ENCODE measurements at regions not wholly inside any gene's neighbourhood (a gene's known extent, or its start where the extent isn't known, plus 50 kb on each side); places are given as distances from the start of the nearest gene placed in this dataset.

DNA sequence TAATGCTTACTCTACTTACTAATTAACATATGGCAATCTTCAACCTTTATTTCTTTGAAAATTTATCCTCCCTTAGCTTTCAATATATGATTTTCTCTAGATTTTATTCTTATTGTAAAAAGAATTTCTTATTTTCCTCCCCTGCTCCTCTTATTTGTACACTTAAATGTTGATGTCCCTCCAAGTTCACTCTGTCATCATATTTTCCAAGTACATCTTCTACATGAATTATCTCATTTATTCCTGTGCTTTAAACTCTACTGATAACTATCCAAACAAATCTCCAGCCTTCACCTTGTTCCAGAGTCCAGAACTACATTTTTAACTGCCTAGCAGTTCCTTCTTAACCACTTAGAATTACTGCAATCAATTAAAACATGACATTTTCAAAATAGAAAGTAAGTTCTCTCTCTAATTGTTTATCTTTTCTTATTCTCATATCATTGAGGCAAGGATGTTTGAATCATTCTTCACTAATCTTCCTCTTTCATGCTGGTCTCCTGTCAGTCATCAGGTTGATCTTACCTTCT is 261.6 kb upstream of the FAR2 start:
- H3K36me3 ChIP-seq: no peaks in the 10 kb centered on the region
- H3K4me1 ChIP-seq: no peaks in the 10 kb centered on the region
- H3K4me3 ChIP-seq: no peak overlapping the region
- H3K27me3 ChIP-seq: no peaks in the 10 kb centered on the region
- H3K9me3 ChIP-seq: no peaks in the 10 kb centered on the region
- DNase-seq (ENCODE audit: low spot score in 2 of 2): no peak
- H3K27ac ChIP-seq: no peak overlapping the region
- intact Hi-C loops (cut with DNase I; ENCODE audit: low total_unique reads): no loop called here
- TF ChIP-seq POLR2AphosphoS5 (IDR thresholded peaks at IDR 0.05) (no peak), POLR2A (IDR thresholded peaks at IDR 0.05) (no peak)
- TF ChIP-seq, protein P1, sequence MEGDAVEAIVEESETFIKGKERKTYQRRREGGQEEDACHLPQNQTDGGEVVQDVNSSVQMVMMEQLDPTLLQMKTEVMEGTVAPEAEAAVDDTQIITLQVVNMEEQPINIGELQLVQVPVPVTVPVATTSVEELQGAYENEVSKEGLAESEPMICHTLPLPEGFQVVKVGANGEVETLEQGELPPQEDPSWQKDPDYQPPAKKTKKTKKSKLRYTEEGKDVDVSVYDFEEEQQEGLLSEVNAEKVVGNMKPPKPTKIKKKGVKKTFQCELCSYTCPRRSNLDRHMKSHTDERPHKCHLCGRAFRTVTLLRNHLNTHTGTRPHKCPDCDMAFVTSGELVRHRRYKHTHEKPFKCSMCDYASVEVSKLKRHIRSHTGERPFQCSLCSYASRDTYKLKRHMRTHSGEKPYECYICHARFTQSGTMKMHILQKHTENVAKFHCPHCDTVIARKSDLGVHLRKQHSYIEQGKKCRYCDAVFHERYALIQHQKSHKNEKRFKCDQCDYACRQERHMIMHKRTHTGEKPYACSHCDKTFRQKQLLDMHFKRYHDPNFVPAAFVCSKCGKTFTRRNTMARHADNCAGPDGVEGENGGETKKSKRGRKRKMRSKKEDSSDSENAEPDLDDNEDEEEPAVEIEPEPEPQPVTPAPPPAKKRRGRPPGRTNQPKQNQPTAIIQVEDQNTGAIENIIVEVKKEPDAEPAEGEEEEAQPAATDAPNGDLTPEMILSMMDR (IDR thresholded peaks at IDR 0.05): no peak

DNA sequence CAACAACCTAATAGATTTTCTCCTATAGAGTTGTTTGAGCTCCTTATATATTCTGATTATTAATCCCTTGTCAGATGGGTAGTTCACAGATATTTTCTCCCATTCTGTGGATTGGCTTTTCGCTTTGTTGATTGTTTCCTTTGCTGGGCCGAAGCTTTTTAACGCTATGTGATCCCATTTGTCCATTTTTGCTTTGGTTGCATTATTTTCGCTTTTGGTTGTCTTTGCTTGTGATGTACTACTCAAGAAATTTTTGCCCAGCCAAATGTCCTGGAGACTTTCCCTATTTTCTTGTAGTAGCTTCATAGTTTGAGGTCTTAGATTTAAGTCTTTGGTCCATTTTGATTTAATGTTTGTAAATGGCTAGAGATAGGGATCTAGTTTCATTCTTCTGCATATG is 258.4 kb upstream of the FAR2 start:
- no peaks in the 10 kb centered on the region for H3K4me1 ChIP-seq
- TF ChIP-seq POLR2A (IDR thresholded peaks at IDR 0.05) (no peak), POLR2AphosphoS5 (IDR thresholded peaks at IDR 0.05) (no peak)
- TF ChIP-seq, protein P1 (IDR thresholded peaks at IDR 0.05): no peak
- intact Hi-C loops (cut with DNase I; ENCODE audit: low total_unique reads): no loop called here

DNA sequence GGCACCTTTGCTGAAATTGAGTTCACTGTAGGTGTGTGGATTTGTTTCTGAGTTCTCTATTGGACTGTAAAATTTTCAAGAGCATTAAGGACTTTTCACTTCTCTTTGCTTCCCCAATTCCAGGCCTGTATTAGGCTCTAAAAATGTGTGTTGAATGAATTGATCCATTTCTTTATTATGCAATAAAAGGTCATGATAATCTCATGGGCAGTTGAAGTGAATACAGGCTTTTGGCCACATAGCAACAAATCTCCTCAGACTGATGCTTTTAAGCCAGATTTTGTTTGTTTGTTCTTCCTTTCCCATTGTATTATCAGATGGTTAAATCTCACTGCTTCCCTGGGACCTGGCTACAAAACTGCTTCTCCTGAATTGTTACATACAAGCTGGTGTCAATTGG is 258.0 kb upstream of the FAR2 start:
- H3K36me3 ChIP-seq: no peaks in the 10 kb centered on the region
- no peak for DNase-seq (ENCODE audit: low spot score in 2 of 2)
- no peaks in the 10 kb centered on the region for H3K9me3 ChIP-seq
- no peaks in the 10 kb centered on the region for H3K27me3 ChIP-seq
- H3K4me3 ChIP-seq: no peak overlapping the region
- H3K27ac ChIP-seq: no peak overlapping the region
- intact Hi-C loops (cut with DNase I; ENCODE audit: low total_unique reads): no loop called here
- TF ChIP-seq, protein P1 (IDR thresholded peaks at IDR 0.05): no peak
- TF ChIP-seq POLR2AphosphoS5 (IDR thresholded peaks at IDR 0.05) (no peak), POLR2A (IDR thresholded peaks at IDR 0.05) (no peak)
- H3K4me1 ChIP-seq: no peaks in the 10 kb centered on the region

More for the DNA sequence above, 258.4 kb upstream of the FAR2 start:
- H3K9me3 ChIP-seq: no peaks in the 10 kb centered on the region
- H3K4me3 ChIP-seq: no peak overlapping the region
- no peaks in the 10 kb centered on the region for H3K36me3 ChIP-seq
- no peak overlapping the region for H3K27ac ChIP-seq
- DNase-seq (ENCODE audit: low spot score in 2 of 2): no peak
- H3K27me3 ChIP-seq: no peaks in the 10 kb centered on the region

DNA sequence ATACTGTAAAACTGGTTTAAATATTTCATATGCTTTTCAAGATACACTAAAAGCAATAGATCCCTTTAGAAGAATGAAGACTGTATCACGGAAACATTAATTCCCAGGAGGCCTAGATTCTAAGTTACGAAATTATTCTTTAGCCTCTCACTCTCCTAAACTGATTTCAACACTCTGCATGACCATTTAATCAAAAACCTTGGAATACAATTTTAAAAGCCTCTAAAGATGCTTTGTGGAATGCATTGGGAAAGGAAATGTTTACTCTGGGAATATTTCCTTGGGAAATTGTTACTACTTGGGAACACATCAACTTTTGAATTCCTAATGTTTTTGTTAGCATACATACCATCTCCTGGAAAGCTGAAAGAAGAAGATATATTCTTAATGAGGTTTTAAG is 255.7 kb upstream of the FAR2 start:
- no peak for TF ChIP-seq POLR2A (IDR thresholded peaks at IDR 0.05)
- intact Hi-C loops (cut with DNase I; ENCODE audit: low total_unique reads): no loop called here
- Histone ChIP-seq H3K27me3 (no peaks in the 10 kb centered on the region), H3K4me1 (no peaks in the 10 kb centered on the region), H3K27ac (peak overlapping the region in 1 of 2 donors; percentile 43), H3K4me3 (no peak overlapping the region), H3K36me3 (no peaks in the 10 kb centered on the region), H3K9me3 (no peaks in the 10 kb centered on the region)
- no peak for DNase-seq (ENCODE audit: low spot score in 2 of 2)

DNA sequence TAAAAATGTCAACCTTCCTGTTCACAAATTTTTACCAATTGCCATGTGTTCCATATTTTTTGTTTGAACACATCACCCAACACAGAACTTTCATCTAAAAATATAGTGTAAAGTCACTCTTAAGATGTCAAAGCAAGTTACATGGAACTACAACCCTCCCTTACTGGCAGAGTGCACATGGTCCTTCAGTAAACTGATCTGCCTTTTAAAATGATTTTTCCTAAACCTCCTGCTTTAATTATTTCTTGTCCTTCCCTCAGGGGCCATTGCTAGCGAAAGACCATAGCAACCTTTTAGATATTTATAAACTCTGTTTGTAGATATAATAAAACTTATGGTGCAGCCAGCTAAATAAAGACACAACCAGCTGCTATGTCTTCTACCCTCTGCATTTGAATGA is 255.2 kb upstream of the FAR2 start:
- intact Hi-C loops (cut with DNase I; ENCODE audit: low total_unique reads): no loop called here
- TF ChIP-seq POLR2AphosphoS5 (IDR thresholded peaks at IDR 0.05) (no peak), POLR2A (IDR thresholded peaks at IDR 0.05) (no peak)
- TF ChIP-seq, protein P1 (IDR thresholded peaks at IDR 0.05): no peak
- Histone ChIP-seq H3K27ac (peak overlapping the region in 1 of 2 donors; percentile 43), H3K9me3 (no peaks in the 10 kb centered on the region), H3K36me3 (no peaks in the 10 kb centered on the region), H3K27me3 (no peaks in the 10 kb centered on the region), H3K4me1 (no peaks in the 10 kb centered on the region), H3K4me3 (no peak overlapping the region)
- DNase-seq (ENCODE audit: low spot score in 2 of 2): no peak

DNA sequence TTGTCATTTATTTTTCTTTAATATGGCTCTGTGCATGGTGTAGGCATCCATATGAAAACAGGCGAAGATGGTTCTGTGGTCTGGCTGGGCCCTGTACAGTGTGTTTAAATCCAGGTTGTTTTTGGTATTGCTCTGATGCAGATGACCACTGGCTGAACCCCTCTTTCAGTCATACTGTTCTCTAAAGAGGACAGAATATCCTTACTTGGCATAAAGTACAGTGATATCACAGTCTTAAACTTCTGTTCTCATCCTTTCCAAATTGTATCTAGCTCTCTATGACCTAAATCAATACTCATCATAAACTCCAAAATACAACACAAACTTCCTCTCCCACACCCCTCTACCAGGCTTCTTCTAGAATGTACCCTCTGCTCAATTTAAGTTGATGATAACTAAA is 252.7 kb upstream of the FAR2 start:
- intact Hi-C loops (cut with DNase I; ENCODE audit: low total_unique reads): no loop called here
- no peak overlapping the region for H3K4me3 ChIP-seq
- DNase-seq (ENCODE audit: low spot score in 2 of 2): no peak
- peaks cover 7 to 9% of the 10 kb centered on the region in 2 donors for H3K9me3 ChIP-seq
- no peaks in the 10 kb centered on the region for H3K36me3 ChIP-seq
- H3K27ac ChIP-seq: no peak overlapping the region
- H3K27me3 ChIP-seq: no peaks in the 10 kb centered on the region
- TF ChIP-seq POLR2AphosphoS5 (IDR thresholded peaks at IDR 0.05): no peak
- TF ChIP-seq, protein P1 (IDR thresholded peaks at IDR 0.05): no peak
- no peaks in the 10 kb centered on the region for H3K4me1 ChIP-seq
